ENCODE measurements at regions not wholly inside any gene's neighbourhood (a gene's known extent, or its start where the extent isn't known, plus 50 kb on each side); places are given as distances from the start of the nearest gene placed in this dataset.

DNA sequence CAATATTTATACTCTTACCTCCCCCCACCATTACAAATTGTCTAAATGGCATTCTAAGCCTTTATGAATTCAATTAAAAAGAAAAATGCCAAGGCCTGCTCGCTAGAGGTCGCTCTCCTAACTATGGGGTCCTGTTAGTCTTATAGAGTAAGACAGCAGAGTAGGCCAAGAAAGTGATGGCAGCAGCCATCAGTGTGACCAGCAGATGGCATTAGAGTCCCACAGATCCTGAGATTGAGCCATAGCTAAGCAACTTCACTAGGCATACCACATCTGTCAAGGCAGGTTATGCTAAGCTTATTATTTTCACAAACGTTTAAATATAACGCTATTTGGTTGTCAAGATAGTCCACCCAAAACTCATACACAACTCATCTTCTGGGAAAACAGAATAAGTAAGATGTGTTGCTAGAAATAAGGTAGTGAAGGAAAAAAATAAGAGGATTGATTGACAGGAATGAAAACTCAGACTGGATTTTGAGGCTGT lies 57.6 kb upstream of the SCAF8 start (continued):
- TF ChIP-seq ZNF274 (IDR thresholded peaks at IDR 0.05; ENCODE audit: low read depth, low read length) (no peak), CEBPB (IDR thresholded peaks at IDR 0.05; ENCODE audit: low read depth) (peak; percentile 30)

GRCh38 chr6:154682633-154683125 lies 50.5 kb upstream of the SCAF8 start:
- CTCF ChIA-PET: interaction anchor here (3.0 kb wide), 1 partner anchor 7 kb away, joined by 15 read pairs; no protein-coding TSS in a partner anchor
- no peak for DNase-seq (ENCODE audit: low read depth, low spot score)

More at GRCh38 chr6:154682633-154683125, 50.5 kb upstream of the SCAF8 start:
- TF ChIP-seq ELF1 (IDR thresholded peaks at IDR 0.05; ENCODE audit: borderline replicate concordance, low read depth): no peak
- ChIA-PET POLR2A (no interaction called here), RAD21 (ENCODE audit: low non-redundant PET in 1 of 2, low total read pairs in 2 of 2, uncharacterized antibody in 2 of 2, unreplicated experiment in 2 of 2) (no interaction called here)
- H3K9me2 ChIP-seq (ENCODE audit: insufficient read depth): no peaks in the 10 kb centered on the region
- H3K36me3 ChIP-seq (ENCODE audit: control insufficient read depth in 1 of 2, insufficient read depth in 2 of 2, low read length in 2 of 2): no peaks in the 10 kb centered on the region
- no peak for ATAC-seq
- no peaks in the 10 kb centered on the region for H4K20me1 ChIP-seq (ENCODE audit: insufficient read depth)
- no peaks in the 10 kb centered on the region for H3K4me1 ChIP-seq (ENCODE audit: control insufficient read depth in 1 of 2, insufficient read depth in 2 of 2, low read length in 2 of 2)
- no peak overlapping the region for H3K4me3 ChIP-seq (replicated peaks in 1 of 2; ENCODE audit: low read depth in 1 of 2, low read length in 2 of 2)
- BruUV-seq (replicated peaks): no TSS peak
- no peak overlapping the region for H3K27ac ChIP-seq (ENCODE audit: low read depth, low read length)
- no peaks in the 10 kb centered on the region for H3K27me3 ChIP-seq (ENCODE audit: insufficient read depth, low read length)
- no peaks in the 10 kb centered on the region for H3K79me2 ChIP-seq (ENCODE audit: insufficient read depth, low read length)
- H3K9me3 ChIP-seq (ENCODE audit: control insufficient read depth in 1 of 2, insufficient read depth in 1 of 2, low read depth in 1 of 2, low read length in 2 of 2): no peaks in the 10 kb centered on the region
- intact Hi-C loops (cut with micrococcal nuclease): no loop called here
- H3K9ac ChIP-seq (ENCODE audit: low read length): no peak overlapping the region
- no peak overlapping the region for H3K4me2 ChIP-seq (ENCODE audit: low read length)
- no peak overlapping the region for H2AFZ ChIP-seq (ENCODE audit: low read depth, low read length, poor library complexity, severe bottlenecking)
